Activated T-cell treated with anti-CD3 and anti-CD28 coated beads, Interleukin-2, amount 50 U/mL, for 4 hours (primary cell): ENCODE measurements at regions not wholly inside any gene's neighbourhood (a gene's known extent, or its start where the extent isn't known, plus 50 kb on each side); places are given as distances from the start of the nearest gene placed in this dataset.
"Not testable (repeated sequence)": the region's sequence is repeated elsewhere in the genome, so short reads cannot be mapped to it uniquely, and the experiment has no call there.

ENCODE experiments used
- ATAC-seq, 2 donors: fragments of 200-7000 bp; cut with Tn5 transposase; one replicate each; pipeline ENCODE4 v1.10.0; 2021
- DNase-seq: peaks from one replicate; pipeline ENCODE4 v3.0.0-alpha.2; 2020
- H3K27me3 Mint-ChIP-seq: one replicate; pipeline ENCODE4 v1.8.0; 2021; ENCODE audit warnings: low read depth, mixed read lengths
- H3K36me3 Mint-ChIP-seq: one replicate; pipeline ENCODE4 v1.8.0; 2022; ENCODE audit warnings: mixed read lengths; ENCODE audit not compliant: insufficient read depth
- H3K4me1 Mint-ChIP-seq: one replicate; pipeline ENCODE4 v1.8.0; 2021; ENCODE audit warnings: low read depth, mixed read lengths
- H3K4me3 Mint-ChIP-seq: one replicate; pipeline ENCODE4 v1.8.0; 2021; ENCODE audit warnings: mild to moderate bottlenecking, moderate library complexity, mixed read lengths
- H3K9me3 Mint-ChIP-seq: one replicate; pipeline ENCODE4 v1.8.0; 2021; ENCODE audit warnings: mixed read lengths

- no peaks in the 10 kb centered on the region for H3K36me3 Mint-ChIP-seq
- H3K27me3 Mint-ChIP-seq, result no peaks in the 10 kb centered on the region
- no peak for ATAC-seq
- H3K4me3 Mint-ChIP-seq, result no peak overlapping the region
- H3K9me3 Mint-ChIP-seq, result no peaks in the 10 kb centered on the region
- H3K4me1 Mint-ChIP-seq, result no peaks in the 10 kb centered on the region
- DNase-seq, result no peak
Measured at GRCh38 chr19:27993619-27994570, 1219.1 kb downstream of the UQCRFS1 start.

GRCh38 chr19:27986299-27986698 is 1226.7 kb downstream of the UQCRFS1 start:
- H3K27me3 Mint-ChIP-seq, result no peaks in the 10 kb centered on the region
- H3K9me3 Mint-ChIP-seq, result no peaks in the 10 kb centered on the region
- H3K4me1 Mint-ChIP-seq, result no peaks in the 10 kb centered on the region

GRCh38 chr19:27975419-27976005 is 1237.4 kb downstream of the UQCRFS1 start:
- Mint-ChIP-seq H3K4me3 (no peak overlapping the region), H3K27me3 (no peaks in the 10 kb centered on the region)

More at GRCh38 chr19:27986299-27986698, 1226.7 kb downstream of the UQCRFS1 start:
- Mint-ChIP-seq H3K36me3 (no peaks in the 10 kb centered on the region), H3K4me3 (no peak overlapping the region)
- ATAC-seq, result no peak
- no peak for DNase-seq

GRCh38 chr19:27974082-27974513 is 1238.9 kb downstream of the UQCRFS1 start:
- ATAC-seq (no peak), DNase-seq (no peak)
- H3K4me1 Mint-ChIP-seq, result no peaks in the 10 kb centered on the region
- H3K9me3 Mint-ChIP-seq, result no peaks in the 10 kb centered on the region
- no peak overlapping the region for H3K4me3 Mint-ChIP-seq
- no peaks in the 10 kb centered on the region for H3K36me3 Mint-ChIP-seq
- no peaks in the 10 kb centered on the region for H3K27me3 Mint-ChIP-seq

More at GRCh38 chr19:27975419-27976005, 1237.4 kb downstream of the UQCRFS1 start:
- Mint-ChIP-seq H3K4me1 (no peaks in the 10 kb centered on the region), H3K36me3 (no peaks in the 10 kb centered on the region), H3K9me3 (no peaks in the 10 kb centered on the region)
- no peak for ATAC-seq
- DNase-seq, result no peak

- Mint-ChIP-seq H3K4me1 (no peaks in the 10 kb centered on the region), H3K36me3 (no peaks in the 10 kb centered on the region)
Measured at GRCh38 chr19:27972291-27973040, 1240.5 kb downstream of the UQCRFS1 start.

GRCh38 chr19:27971869-27972268 is 1241.1 kb downstream of the UQCRFS1 start:
- DNase-seq (no peak), ATAC-seq (no peak)
- Mint-ChIP-seq H3K9me3 (no peaks in the 10 kb centered on the region), H3K27me3 (no peaks in the 10 kb centered on the region), H3K4me1 (no peaks in the 10 kb centered on the region), H3K36me3 (no peaks in the 10 kb centered on the region), H3K4me3 (no peak overlapping the region)

More at GRCh38 chr19:27972291-27973040, 1240.5 kb downstream of the UQCRFS1 start:
- DNase-seq (no peak), ATAC-seq (no peak)
- Mint-ChIP-seq H3K9me3 (no peaks in the 10 kb centered on the region), H3K4me3 (no peak overlapping the region), H3K27me3 (no peaks in the 10 kb centered on the region)

- Mint-ChIP-seq H3K27me3 (no peaks in the 10 kb centered on the region), H3K4me3 (no peak overlapping the region), H3K36me3 (no peaks in the 10 kb centered on the region), H3K9me3 (no peaks in the 10 kb centered on the region), H3K4me1 (no peaks in the 10 kb centered on the region)
- ATAC-seq, result no peak
- no peak for DNase-seq
Measured at GRCh38 chr19:27971071-27971470, 1241.9 kb downstream of the UQCRFS1 start.

- ATAC-seq, result no peak
- no peaks in the 10 kb centered on the region for H3K36me3 Mint-ChIP-seq
- H3K9me3 Mint-ChIP-seq, result no peaks in the 10 kb centered on the region
- no peaks in the 10 kb centered on the region for H3K4me1 Mint-ChIP-seq
- H3K27me3 Mint-ChIP-seq, result peaks cover 4% of the 10 kb centered on the region
- no peak overlapping the region for H3K4me3 Mint-ChIP-seq
- no peak for DNase-seq
Measured at GRCh38 chr19:27966390-27966816, 1246.5 kb downstream of the UQCRFS1 start.

GRCh38 chr19:27964185-27964584 is 1248.8 kb downstream of the UQCRFS1 start:
- H3K4me1 Mint-ChIP-seq, result no peaks in the 10 kb centered on the region
- no peak for ATAC-seq
- H3K4me3 Mint-ChIP-seq, result no peak overlapping the region
- DNase-seq, result no peak
- H3K9me3 Mint-ChIP-seq, result no peaks in the 10 kb centered on the region
- H3K27me3 Mint-ChIP-seq, result peaks cover 4% of the 10 kb centered on the region
- no peaks in the 10 kb centered on the region for H3K36me3 Mint-ChIP-seq

- Mint-ChIP-seq H3K9me3 (no peaks in the 10 kb centered on the region), H3K36me3 (no peaks in the 10 kb centered on the region), H3K4me3 (no peak overlapping the region), H3K27me3 (peaks cover 4% of the 10 kb centered on the region), H3K4me1 (no peaks in the 10 kb centered on the region)
- ATAC-seq (no peak), DNase-seq (no peak)
Measured at GRCh38 chr19:27962264-27962663, 1250.7 kb downstream of the UQCRFS1 start.

GRCh38 chr19:27955485-27956480 is 1257.2 kb downstream of the UQCRFS1 start:
- no peak overlapping the region for H3K4me3 Mint-ChIP-seq
- no peaks in the 10 kb centered on the region for H3K9me3 Mint-ChIP-seq
- no peak for DNase-seq
- no peaks in the 10 kb centered on the region for H3K36me3 Mint-ChIP-seq
- ATAC-seq, result no peak
- H3K4me1 Mint-ChIP-seq, result no peaks in the 10 kb centered on the region
- no peaks in the 10 kb centered on the region for H3K27me3 Mint-ChIP-seq

GRCh38 chr19:27942607-27943006 is 1270.3 kb downstream of the UQCRFS1 start:
- not testable (repeated sequence) for ATAC-seq, H3K4me1 Mint-ChIP-seq, DNase-seq, H3K36me3 Mint-ChIP-seq, H3K27me3 Mint-ChIP-seq, H3K4me3 Mint-ChIP-seq
- peaks cover 15% of the 10 kb centered on the region for H3K9me3 Mint-ChIP-seq

- H3K36me3 Mint-ChIP-seq, result no peaks in the 10 kb centered on the region
- H3K4me3 Mint-ChIP-seq, result no peak overlapping the region
- H3K4me1 Mint-ChIP-seq, result no peaks in the 10 kb centered on the region
- ATAC-seq, result no peak
- peaks cover 1% of the 10 kb centered on the region for H3K27me3 Mint-ChIP-seq
- DNase-seq, result no peak
- H3K9me3 Mint-ChIP-seq, result peaks cover 3% of the 10 kb centered on the region
Measured at GRCh38 chr19:27936139-27936538, 1276.8 kb downstream of the UQCRFS1 start.
